ENCODE measurements at regions not wholly inside any gene's neighbourhood (a gene's known extent, or its start where the extent isn't known, plus 50 kb on each side); places are given as distances from the start of the nearest gene placed in this dataset.

DNA sequence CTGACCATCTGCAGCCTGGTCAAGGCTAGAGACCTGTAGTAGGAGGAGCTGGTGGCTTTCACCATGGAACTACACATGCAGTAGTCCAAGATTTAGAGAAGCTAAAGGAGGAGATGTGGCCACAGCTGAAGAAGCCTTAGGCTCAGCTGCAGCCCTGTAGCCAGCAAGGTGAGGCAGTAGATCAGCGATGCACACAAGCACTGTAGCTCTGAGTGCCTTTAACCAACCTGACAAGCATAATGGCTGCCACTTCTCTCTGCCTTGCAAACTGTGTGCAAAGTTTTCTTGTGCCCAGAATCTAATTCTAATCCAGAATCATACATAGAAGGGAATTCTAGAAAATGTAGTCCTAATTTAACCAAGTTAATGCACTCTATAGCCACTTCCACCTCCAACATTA, 159.0 kb upstream of the ARID2 start:
- Histone ChIP-seq H3K27ac (ENCODE audit: extremely low read depth, low read depth, low read length) (no peak overlapping the region), H3K27me3 (ENCODE audit: control insufficient read depth in 2 of 2, insufficient read depth in 2 of 2, low read length in 2 of 2) (no peaks in the 10 kb centered on the region; a peak in 2 of 5 replicates), H3K9me1 (ENCODE audit: control insufficient read depth, insufficient read depth, low read length) (no peaks in the 10 kb centered on the region), H3K36me3 (ENCODE audit: control insufficient read depth, insufficient read depth, low read length) (no peaks in the 10 kb centered on the region), H3K4me1 (replicated peaks in 1 of 2; ENCODE audit: control insufficient read depth in 2 of 2, insufficient read depth in 2 of 2, low read length in 2 of 2) (no peaks in the 10 kb centered on the region; a peak in 1 of 5 replicates), H3K9ac (ENCODE audit: insufficient read depth in 1 of 2, low read depth in 2 of 2, low read length in 2 of 2) (no peak overlapping the region), H3K4me3 (no peak overlapping the region), H3K79me2 (ENCODE audit: control insufficient read depth, insufficient read depth, low read length) (no peaks in the 10 kb centered on the region), H2AFZ (ENCODE audit: low read depth, low read length) (no peak overlapping the region), H3K4me2 (ENCODE audit: insufficient read depth, low read length) (no peak overlapping the region), H4K20me1 (replicated peaks; ENCODE audit: control insufficient read depth, insufficient read depth, low read length) (no peaks in the 10 kb centered on the region), H3K9me3 (replicated peaks; ENCODE audit: control insufficient read depth, insufficient read depth, low read depth, low read length) (no peaks in the 10 kb centered on the region)
- TF ChIP-seq, protein P1, sequence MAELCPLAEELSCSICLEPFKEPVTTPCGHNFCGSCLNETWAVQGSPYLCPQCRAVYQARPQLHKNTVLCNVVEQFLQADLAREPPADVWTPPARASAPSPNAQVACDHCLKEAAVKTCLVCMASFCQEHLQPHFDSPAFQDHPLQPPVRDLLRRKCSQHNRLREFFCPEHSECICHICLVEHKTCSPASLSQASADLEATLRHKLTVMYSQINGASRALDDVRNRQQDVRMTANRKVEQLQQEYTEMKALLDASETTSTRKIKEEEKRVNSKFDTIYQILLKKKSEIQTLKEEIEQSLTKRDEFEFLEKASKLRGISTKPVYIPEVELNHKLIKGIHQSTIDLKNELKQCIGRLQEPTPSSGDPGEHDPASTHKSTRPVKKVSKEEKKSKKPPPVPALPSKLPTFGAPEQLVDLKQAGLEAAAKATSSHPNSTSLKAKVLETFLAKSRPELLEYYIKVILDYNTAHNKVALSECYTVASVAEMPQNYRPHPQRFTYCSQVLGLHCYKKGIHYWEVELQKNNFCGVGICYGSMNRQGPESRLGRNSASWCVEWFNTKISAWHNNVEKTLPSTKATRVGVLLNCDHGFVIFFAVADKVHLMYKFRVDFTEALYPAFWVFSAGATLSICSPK (IDR thresholded peaks at IDR 0.05; ENCODE audit: borderline replicate concordance): no peak
- TF ChIP-seq ZBTB17 (CRISPR knock-in tag; IDR thresholded peaks at IDR 0.05) (0 out of 2 replicates have a peak, but pooled peaks have one; percentile 49), DPF2 (IDR thresholded peaks at IDR 0.05) (no peak)
- 0% methylated on average over 1 of the region's 1 CpG for WGBS (ENCODE audit: insufficient coverage, low coverage, missing lambda C conversion rate)
- ATAC-seq (no peak), DNase-seq (ENCODE audit: extremely low read depth in 1 of 4, low spot score in 3 of 4) (no peak), FAIRE-seq (no peak)
- ChIA-PET CTCF (ENCODE audit: low intra/inter-chr PET ratio) (no interaction called here), POLR2A (no interaction called here)
- BruUV-seq (replicated peaks): no TSS peak
- intact Hi-C loops (cut with micrococcal nuclease): no loop called here
- in situ Hi-C loops (cut with MboI): no loop called here

GRCh38 chr12:45572114-45572513, 157.4 kb upstream of the ARID2 start:
- ATAC-seq: no peak
- H3K79me2 ChIP-seq (ENCODE audit: control insufficient read depth, insufficient read depth, low read length): no peaks in the 10 kb centered on the region
- H3K27me3 ChIP-seq (ENCODE audit: control insufficient read depth in 2 of 2, insufficient read depth in 2 of 2, low read length in 2 of 2): no peaks in the 10 kb centered on the region; a peak in 2 of 5 replicates
- in situ Hi-C loops (cut with MboI): no loop called here
- 0% methylated on average over 1 of the region's 1 CpG for WGBS (ENCODE audit: insufficient coverage, low coverage, missing lambda C conversion rate)
- no peak overlapping the region for H3K4me3 ChIP-seq
- FAIRE-seq: no peak
- BruUV-seq (replicated peaks): no TSS peak
- H3K9me3 ChIP-seq (replicated peaks; ENCODE audit: control insufficient read depth, insufficient read depth, low read depth, low read length): no peaks in the 10 kb centered on the region
- no peaks in the 10 kb centered on the region for H3K9me1 ChIP-seq (ENCODE audit: control insufficient read depth, insufficient read depth, low read length)
- CTCF ChIA-PET (ENCODE audit: low intra/inter-chr PET ratio): no interaction called here
- H3K36me3 ChIP-seq (ENCODE audit: control insufficient read depth, insufficient read depth, low read length): no peaks in the 10 kb centered on the region
- no peak overlapping the region for H3K4me2 ChIP-seq (ENCODE audit: insufficient read depth, low read length)
- intact Hi-C loops (cut with micrococcal nuclease): no loop called here
- POLR2A ChIA-PET: no interaction called here
- no peak overlapping the region for H3K9ac ChIP-seq (ENCODE audit: insufficient read depth in 1 of 2, low read depth in 2 of 2, low read length in 2 of 2)
- no peak overlapping the region for H2AFZ ChIP-seq (ENCODE audit: low read depth, low read length)
- TF ChIP-seq SIN3A (IDR thresholded peaks at IDR 0.05; ENCODE audit: borderline replicate concordance in 2 of 2, control insufficient read depth in 1 of 2, low read depth in 2 of 2, low read length in 2 of 2) (no peak), ZNF23 (CRISPR knock-in tag; IDR thresholded peaks at IDR 0.05) (no peak)
- TF ChIP-seq, protein P2, sequence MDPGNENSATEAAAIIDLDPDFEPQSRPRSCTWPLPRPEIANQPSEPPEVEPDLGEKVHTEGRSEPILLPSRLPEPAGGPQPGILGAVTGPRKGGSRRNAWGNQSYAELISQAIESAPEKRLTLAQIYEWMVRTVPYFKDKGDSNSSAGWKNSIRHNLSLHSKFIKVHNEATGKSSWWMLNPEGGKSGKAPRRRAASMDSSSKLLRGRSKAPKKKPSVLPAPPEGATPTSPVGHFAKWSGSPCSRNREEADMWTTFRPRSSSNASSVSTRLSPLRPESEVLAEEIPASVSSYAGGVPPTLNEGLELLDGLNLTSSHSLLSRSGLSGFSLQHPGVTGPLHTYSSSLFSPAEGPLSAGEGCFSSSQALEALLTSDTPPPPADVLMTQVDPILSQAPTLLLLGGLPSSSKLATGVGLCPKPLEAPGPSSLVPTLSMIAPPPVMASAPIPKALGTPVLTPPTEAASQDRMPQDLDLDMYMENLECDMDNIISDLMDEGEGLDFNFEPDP (CRISPR knock-in tag; IDR thresholded peaks at IDR 0.05): no peak
- no peak for DNase-seq (ENCODE audit: extremely low read depth in 1 of 4, low spot score in 3 of 4)
- H4K20me1 ChIP-seq (replicated peaks; ENCODE audit: control insufficient read depth, insufficient read depth, low read length): no peaks in the 10 kb centered on the region
- no peaks in the 10 kb centered on the region; a peak in 1 of 5 replicates for H3K4me1 ChIP-seq (replicated peaks in 1 of 2; ENCODE audit: control insufficient read depth in 2 of 2, insufficient read depth in 2 of 2, low read length in 2 of 2)
- H3K27ac ChIP-seq (ENCODE audit: extremely low read depth, low read depth, low read length): no peak overlapping the region

All from K562 (cell line).